GM19025 (cell line): ENCODE measurements at regions not wholly inside any gene's neighbourhood (a gene's known extent, or its start where the extent isn't known, plus 50 kb on each side); places are given as distances from the start of the nearest gene placed in this dataset.
"Not testable (repeated sequence)": the region's sequence is repeated elsewhere in the genome, so short reads cannot be mapped to it uniquely, and the experiment has no call there.

Experiments
- ATAC-seq: cut with Tn5 transposase; IDR thresholded peaks from one replicate; pipeline ENCODE4 v1.9.1; 2021; ENCODE audit warnings: mild to moderate bottlenecking, low read depth, moderate library complexity; ENCODE audit not compliant: unreplicated experiment

GRCh38 chr11:109958821-109959166, 134.4 kb upstream of the ZC3H12C start:
- ATAC-seq: no peak

- ATAC-seq: no peak
Observed at GRCh38 chr11:109960831-109961230, 132.4 kb upstream of the ZC3H12C start.

- ATAC-seq: no peak
Observed at GRCh38 chr11:109961261-109961660, 131.9 kb upstream of the ZC3H12C start.

GRCh38 chr11:109963101-109963500, 130.1 kb upstream of the ZC3H12C start:
- ATAC-seq: no peak

GRCh38 chr11:109964487-109964886, 128.7 kb upstream of the ZC3H12C start:
- no peak for ATAC-seq

GRCh38 chr11:109965445-109965844, 127.7 kb upstream of the ZC3H12C start:
- ATAC-seq: not testable (repeated sequence)

GRCh38 chr11:109965926-109966325, 127.3 kb upstream of the ZC3H12C start:
- ATAC-seq: not testable (repeated sequence)

- not testable (repeated sequence) for ATAC-seq
Observed at GRCh38 chr11:109967136-109967535, 126.1 kb upstream of the ZC3H12C start.

GRCh38 chr11:109968299-109968698, 124.9 kb upstream of the ZC3H12C start:
- ATAC-seq: no peak

- ATAC-seq: no peak
Observed at GRCh38 chr11:109968781-109969180, 124.4 kb upstream of the ZC3H12C start.

- ATAC-seq: peak; percentile 55
Observed at GRCh38 chr11:109970516-109971183, 122.5 kb upstream of the ZC3H12C start.

GRCh38 chr11:109971184-109971523, 122.0 kb upstream of the ZC3H12C start:
- no peak for ATAC-seq

GRCh38 chr11:109972181-109972715, 120.9 kb upstream of the ZC3H12C start:
- ATAC-seq: peak; percentile 66

- ATAC-seq: no peak
Observed at GRCh38 chr11:109972939-109973338, 120.3 kb upstream of the ZC3H12C start.

GRCh38 chr11:109973486-109973885, 119.7 kb upstream of the ZC3H12C start:
- ATAC-seq: no peak

- no peak for ATAC-seq
Observed at GRCh38 chr11:109974523-109974922, 118.7 kb upstream of the ZC3H12C start.

- no peak for ATAC-seq
Observed at GRCh38 chr11:109978895-109979294, 114.3 kb upstream of the ZC3H12C start.

- no peak for ATAC-seq
Observed at GRCh38 chr11:109981031-109981636, 112.1 kb upstream of the ZC3H12C start.

- ATAC-seq: no peak
Observed at GRCh38 chr11:109983358-109983757, 109.8 kb upstream of the ZC3H12C start.

- peak; percentile 94 for ATAC-seq
Observed at GRCh38 chr11:109984634-109985289, 108.4 kb upstream of the ZC3H12C start.

GRCh38 chr11:109986488-109986887, 106.7 kb upstream of the ZC3H12C start:
- no peak for ATAC-seq

GRCh38 chr11:109991835-109992234, 101.4 kb upstream of the ZC3H12C start:
- no peak for ATAC-seq
